Keratinocyte (primary cell): ENCODE measurements at regions not wholly inside any gene's neighbourhood (a gene's known extent, or its start where the extent isn't known, plus 50 kb on each side); places are given as distances from the start of the nearest gene placed in this dataset.

ENCODE experiments used
- EZH2 ChIP-seq: IDR thresholded peaks from one replicate; pipeline ENCODE4 v1.6.1; 2012; ENCODE audit warnings: inconsistent platforms, mild to moderate bottlenecking, low read length, moderate library complexity
- TF ChIP-seq, protein P1 (sequence below), 3 experiments: IDR thresholded peaks in 1 of 3; conservative IDR thresholded peaks in 1 of 3; optimal IDR thresholded peaks in 1 of 3; 2 replicates in 2 of 3; 3 replicates in 1 of 3; pipeline versions ENCODE3 to v1.5.1; 2011; ENCODE audit warnings: low read length in 3 of 3, mild to moderate bottlenecking in 3 of 3, moderate library complexity in 2 of 3, control low read depth in 1 of 3, inconsistent platforms in 1 of 3; ENCODE audit not compliant: insufficient read depth in 2 of 3; ENCODE audit errors: extremely low read depth in 1 of 3

DNA sequence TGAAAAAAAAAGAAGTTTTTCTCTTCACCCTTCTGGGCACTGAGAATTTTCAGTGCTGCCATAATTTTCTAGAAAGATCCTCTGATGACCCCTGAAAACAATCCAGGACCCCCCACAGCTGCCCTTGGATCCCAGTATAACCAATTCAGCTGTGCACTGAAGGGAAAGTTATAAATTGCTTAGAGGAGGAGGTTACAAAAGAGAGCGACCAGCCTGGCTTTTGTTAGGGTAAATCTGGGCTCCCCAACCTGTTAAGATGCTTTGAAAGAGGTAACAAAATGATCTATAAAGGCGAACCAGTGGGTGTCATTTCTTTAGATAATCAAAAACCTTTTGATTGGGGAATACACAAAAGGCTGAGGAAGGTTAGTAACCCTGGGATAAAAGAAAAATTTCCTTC lies 407.9 kb upstream of the ATP11B start:
- TF ChIP-seq, protein P1, sequence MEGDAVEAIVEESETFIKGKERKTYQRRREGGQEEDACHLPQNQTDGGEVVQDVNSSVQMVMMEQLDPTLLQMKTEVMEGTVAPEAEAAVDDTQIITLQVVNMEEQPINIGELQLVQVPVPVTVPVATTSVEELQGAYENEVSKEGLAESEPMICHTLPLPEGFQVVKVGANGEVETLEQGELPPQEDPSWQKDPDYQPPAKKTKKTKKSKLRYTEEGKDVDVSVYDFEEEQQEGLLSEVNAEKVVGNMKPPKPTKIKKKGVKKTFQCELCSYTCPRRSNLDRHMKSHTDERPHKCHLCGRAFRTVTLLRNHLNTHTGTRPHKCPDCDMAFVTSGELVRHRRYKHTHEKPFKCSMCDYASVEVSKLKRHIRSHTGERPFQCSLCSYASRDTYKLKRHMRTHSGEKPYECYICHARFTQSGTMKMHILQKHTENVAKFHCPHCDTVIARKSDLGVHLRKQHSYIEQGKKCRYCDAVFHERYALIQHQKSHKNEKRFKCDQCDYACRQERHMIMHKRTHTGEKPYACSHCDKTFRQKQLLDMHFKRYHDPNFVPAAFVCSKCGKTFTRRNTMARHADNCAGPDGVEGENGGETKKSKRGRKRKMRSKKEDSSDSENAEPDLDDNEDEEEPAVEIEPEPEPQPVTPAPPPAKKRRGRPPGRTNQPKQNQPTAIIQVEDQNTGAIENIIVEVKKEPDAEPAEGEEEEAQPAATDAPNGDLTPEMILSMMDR (optimal IDR thresholded peaks at IDR 0.05 in 1 of 3, IDR thresholded peaks at IDR 0.05 in 1 of 3, conservative IDR thresholded peaks at IDR 0.05 in 1 of 3; ENCODE audit: extremely low read depth in 1 of 3, insufficient read depth in 2 of 3, low read length in 3 of 3), result no peak
- no peak for TF ChIP-seq EZH2
